Fibroblast of mammary gland (primary cell): ENCODE measurements at regions not wholly inside any gene's neighbourhood (a gene's known extent, or its start where the extent isn't known, plus 50 kb on each side); places are given as distances from the start of the nearest gene placed in this dataset.

Experiments
- DNase-seq: peaks from one replicate; pipeline ENCODE4 v3.0.0-alpha.2; 2010; ENCODE audit warnings: low read depth
- H3K4me3 ChIP-seq: 2 replicates; pipeline ENCODE4 v1.5.1; 2011; ENCODE audit warnings: low read depth, mild to moderate bottlenecking, low read length, moderate library complexity; ENCODE audit not compliant: control insufficient read depth
- TF ChIP-seq, protein P1 (sequence below): conservative IDR thresholded peaks from 2 replicates; pipeline ENCODE4 v1.5.1; 2011; ENCODE audit warnings: low read depth, low read length, inconsistent platforms; ENCODE audit not compliant: control insufficient read depth, insufficient read depth

DNA sequence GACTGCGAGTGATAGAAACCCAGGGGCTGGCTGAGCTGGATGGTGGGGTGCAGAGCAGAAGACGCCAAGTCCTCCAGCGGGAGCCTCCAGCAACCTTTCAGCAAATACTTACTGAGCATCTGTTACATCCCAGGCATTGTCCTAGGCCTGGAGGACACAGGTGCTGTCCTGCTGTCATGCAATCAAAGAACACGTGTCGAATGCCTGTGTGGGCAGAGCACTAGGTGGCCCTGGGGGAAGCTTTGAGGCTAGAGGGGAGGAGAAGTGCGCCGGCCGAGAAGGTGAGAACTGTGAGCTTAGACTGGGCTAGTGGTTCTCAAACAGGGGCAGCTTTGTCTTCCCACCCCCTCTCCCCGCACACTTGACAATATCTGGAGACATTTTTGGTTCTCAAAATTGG lies 233.6 kb downstream of the BMP7 start:
- TF ChIP-seq, protein P1, sequence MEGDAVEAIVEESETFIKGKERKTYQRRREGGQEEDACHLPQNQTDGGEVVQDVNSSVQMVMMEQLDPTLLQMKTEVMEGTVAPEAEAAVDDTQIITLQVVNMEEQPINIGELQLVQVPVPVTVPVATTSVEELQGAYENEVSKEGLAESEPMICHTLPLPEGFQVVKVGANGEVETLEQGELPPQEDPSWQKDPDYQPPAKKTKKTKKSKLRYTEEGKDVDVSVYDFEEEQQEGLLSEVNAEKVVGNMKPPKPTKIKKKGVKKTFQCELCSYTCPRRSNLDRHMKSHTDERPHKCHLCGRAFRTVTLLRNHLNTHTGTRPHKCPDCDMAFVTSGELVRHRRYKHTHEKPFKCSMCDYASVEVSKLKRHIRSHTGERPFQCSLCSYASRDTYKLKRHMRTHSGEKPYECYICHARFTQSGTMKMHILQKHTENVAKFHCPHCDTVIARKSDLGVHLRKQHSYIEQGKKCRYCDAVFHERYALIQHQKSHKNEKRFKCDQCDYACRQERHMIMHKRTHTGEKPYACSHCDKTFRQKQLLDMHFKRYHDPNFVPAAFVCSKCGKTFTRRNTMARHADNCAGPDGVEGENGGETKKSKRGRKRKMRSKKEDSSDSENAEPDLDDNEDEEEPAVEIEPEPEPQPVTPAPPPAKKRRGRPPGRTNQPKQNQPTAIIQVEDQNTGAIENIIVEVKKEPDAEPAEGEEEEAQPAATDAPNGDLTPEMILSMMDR, result no peak
- H3K4me3 ChIP-seq, result no peak overlapping the region
- no peak for DNase-seq

DNA sequence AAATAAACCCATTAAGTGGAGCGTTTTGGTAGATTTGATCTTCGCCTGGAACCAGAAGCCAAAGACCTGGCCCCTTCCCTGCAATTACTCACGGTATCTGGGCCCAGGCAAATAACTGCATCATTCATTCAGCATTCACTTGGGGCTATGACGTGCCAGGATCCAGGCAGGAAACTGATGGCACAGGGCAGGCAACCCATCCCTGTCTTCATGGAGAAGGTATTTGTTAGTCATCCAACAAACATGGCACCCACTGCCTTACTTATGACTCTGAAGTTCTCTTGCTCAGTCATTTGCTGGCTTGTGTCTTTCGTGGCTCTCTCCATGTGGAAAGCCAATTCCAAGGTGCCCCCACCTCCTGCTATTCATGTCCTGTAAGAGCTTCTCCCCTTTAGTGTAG lies 232.4 kb downstream of the BMP7 start:
- H3K4me3 ChIP-seq, result no peak overlapping the region
- no peak for DNase-seq
- TF ChIP-seq, protein P1, result no peak

DNA sequence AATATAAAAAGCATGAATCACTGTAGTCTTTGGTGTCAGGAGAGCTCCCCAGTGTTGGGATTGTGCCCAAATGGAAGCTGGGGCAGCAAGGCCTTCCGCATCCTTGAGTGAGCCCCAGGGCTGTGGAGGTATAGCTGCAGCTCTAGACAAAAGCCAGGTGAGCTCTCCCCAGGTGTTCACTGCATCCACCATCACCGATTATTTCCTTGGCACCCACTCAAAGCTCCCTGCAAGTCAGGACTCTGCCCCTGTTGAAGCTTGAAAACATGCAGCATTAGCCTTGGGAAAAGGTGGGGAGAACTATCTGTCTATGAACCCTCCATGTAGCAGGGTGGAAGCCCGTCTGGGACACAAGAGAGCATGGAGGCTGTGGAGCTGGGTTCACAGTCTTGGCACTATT lies 228.8 kb downstream of the BMP7 start:
- no peak overlapping the region for H3K4me3 ChIP-seq
- TF ChIP-seq, protein P1, result no peak
- DNase-seq, result no peak

DNA sequence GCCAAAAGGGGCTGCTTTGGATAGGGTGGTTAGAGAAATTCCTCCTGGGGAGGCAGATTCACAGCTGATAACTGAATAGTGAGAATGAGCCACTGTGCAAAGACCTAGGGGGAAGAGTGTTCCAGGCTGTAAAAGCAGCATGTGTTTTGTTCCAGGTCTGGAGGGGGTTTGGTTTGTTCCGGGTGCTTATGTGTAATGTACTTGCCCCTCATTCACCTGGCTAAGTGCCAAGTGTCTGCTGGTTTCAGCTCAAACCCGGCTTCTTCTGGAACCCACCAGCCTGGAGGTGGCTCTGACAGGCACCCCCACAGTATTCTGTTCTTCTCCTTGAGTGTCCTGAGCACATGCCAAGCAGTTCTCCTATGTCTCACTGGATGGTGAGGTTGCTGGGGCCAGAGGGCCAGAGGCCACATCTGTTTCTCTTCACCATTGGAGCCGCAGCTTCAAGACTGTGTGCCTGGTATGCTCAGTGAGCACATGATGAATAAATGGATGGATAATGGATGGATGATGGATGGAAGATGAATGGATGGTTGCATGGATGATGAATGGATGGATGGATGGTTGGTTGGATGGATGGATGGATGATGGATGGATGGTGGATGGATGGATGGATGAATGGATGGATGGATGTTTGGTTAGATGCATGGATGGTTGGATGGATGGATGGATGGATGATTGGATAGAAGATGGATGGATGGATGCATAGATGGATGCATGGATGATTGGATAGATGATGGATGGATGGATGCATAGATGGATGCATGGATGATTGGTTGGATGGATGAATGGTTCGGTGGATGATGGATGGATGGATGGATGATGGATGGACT lies 227.6 kb downstream of the BMP7 start:
- H3K4me3 ChIP-seq, result no peak overlapping the region
- TF ChIP-seq, protein P1, result no peak
- DNase-seq, result peak; percentile 5

DNA sequence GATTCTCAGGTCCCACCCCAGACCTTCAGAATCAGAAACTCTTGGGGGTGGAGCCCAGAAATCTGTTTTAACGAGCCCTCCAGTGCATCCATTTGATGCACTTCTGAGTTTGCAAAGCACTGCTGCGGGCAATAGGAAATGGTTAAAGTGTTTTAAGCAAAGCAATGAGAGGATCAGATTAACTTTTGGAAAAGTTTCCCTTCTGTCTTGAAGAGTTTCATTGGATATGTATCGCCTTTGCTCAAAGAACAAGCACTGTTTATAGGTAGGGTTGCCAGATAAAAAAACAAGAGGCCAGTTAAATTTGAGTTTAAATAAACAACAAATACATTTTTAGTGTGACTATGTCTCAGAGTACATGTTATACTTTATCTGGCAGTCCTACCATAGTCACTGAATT lies 226.0 kb downstream of the BMP7 start:
- DNase-seq, result no peak
- TF ChIP-seq, protein P1, result no peak

DNA sequence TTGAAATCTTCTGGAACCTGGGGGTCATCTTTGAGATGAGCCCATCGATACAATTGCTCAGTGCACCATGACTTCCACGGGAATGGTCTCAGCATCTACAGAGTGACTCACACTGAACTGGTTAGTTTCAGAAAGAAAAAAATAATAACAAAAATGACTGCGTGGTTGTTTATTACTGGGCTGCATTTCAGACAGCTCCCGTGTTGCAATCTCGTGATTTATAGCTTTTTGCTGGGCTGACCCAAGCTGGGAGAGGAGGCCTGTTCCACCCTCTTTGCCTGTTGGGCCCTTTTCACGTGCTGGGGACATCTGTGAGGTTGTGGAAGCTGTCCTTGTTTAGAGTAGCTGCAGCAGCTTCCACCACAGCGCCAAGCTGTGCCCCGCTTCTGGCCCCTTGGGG lies 225.5 kb downstream of the BMP7 start:
- DNase-seq, result peak; percentile 63
- H3K4me3 ChIP-seq, result no peak overlapping the region

More for the DNA sequence above, 226.0 kb downstream of the BMP7 start:
- no peak overlapping the region for H3K4me3 ChIP-seq

More for the DNA sequence above, 225.5 kb downstream of the BMP7 start:
- TF ChIP-seq, protein P1, result no peak
